Trophoblast cell (in vitro differentiated cells and primary cell): ENCODE measurements at regions not wholly inside any gene's neighbourhood (a gene's known extent, or its start where the extent isn't known, plus 50 kb on each side); places are given as distances from the start of the nearest gene placed in this dataset.
A peak's percentile ranks its signal among the peaks of the same experiment; 100 is the strongest.

Experiments used
- DNase-seq, 2 donors: peaks; one replicate each; pipeline ENCODE4 v3.0.0-alpha.2; 2016
- H2AFZ ChIP-seq: 2 replicates; pipeline ENCODE4 v1.6.1; 2013; ENCODE audit warnings: low read length, moderate library complexity, mild to moderate bottlenecking; ENCODE audit not compliant: insufficient read depth, poor library complexity
- H2AK5ac ChIP-seq: 2 replicates; pipeline ENCODE4 v1.6.1; 2013; ENCODE audit warnings: mild to moderate bottlenecking, low read length
- H2BK120ac ChIP-seq: 2 replicates; pipeline ENCODE4 v1.6.1; 2013; ENCODE audit warnings: low read length, mild to moderate bottlenecking, moderate library complexity; ENCODE audit not compliant: insufficient read depth, poor library complexity
- H2BK12ac ChIP-seq: 2 replicates; pipeline ENCODE4 v1.6.1; 2013; ENCODE audit warnings: mild to moderate bottlenecking, low read length, moderate library complexity
- H2BK5ac ChIP-seq: 2 replicates; pipeline ENCODE4 v1.6.1; 2013; ENCODE audit warnings: low read length, low read depth, moderate library complexity, mild to moderate bottlenecking; ENCODE audit not compliant: poor library complexity
- H3K14ac ChIP-seq: 2 replicates; pipeline ENCODE4 v1.6.1; 2013; ENCODE audit warnings: mild to moderate bottlenecking, low read length
- H3K18ac ChIP-seq: 2 replicates; pipeline ENCODE4 v1.6.1; 2013; ENCODE audit warnings: mild to moderate bottlenecking, low read length
- H3K23ac ChIP-seq: 2 replicates; pipeline ENCODE4 v1.6.1; 2013; ENCODE audit warnings: low read length
- H3K27ac ChIP-seq: 2 replicates; pipeline ENCODE4 v1.5.1; 2013; ENCODE audit warnings: low read depth, mild to moderate bottlenecking, inconsistent platforms, low read length, moderate library complexity
- H3K27me3 ChIP-seq: 2 replicates; pipeline ENCODE4 v1.6.1; 2013; ENCODE audit warnings: inconsistent platforms, mild to moderate bottlenecking, low read length, moderate library complexity; ENCODE audit not compliant: insufficient read depth
- H3K36me3 ChIP-seq, 2 experiments: 1 replicate in 1 of 2; 2 replicates in 1 of 2; pipeline ENCODE4 v1.6.1; 2013; ENCODE audit warnings: low read length in 2 of 2, mild to moderate bottlenecking in 2 of 2, moderate library complexity in 1 of 2; ENCODE audit not compliant: insufficient read depth in 2 of 2, control insufficient read depth in 1 of 2
- H3K4ac ChIP-seq: 2 replicates; pipeline ENCODE4 v1.6.1; 2013; ENCODE audit warnings: low read depth, mild to moderate bottlenecking, low read length, moderate library complexity
- H3K4me1 ChIP-seq, 2 experiments: 1 replicate in 1 of 2; 2 replicates in 1 of 2; pipeline ENCODE4 v1.6.1; 2013; ENCODE audit warnings: low read length in 2 of 2, mild to moderate bottlenecking in 2 of 2, moderate library complexity in 1 of 2; ENCODE audit not compliant: insufficient read depth in 2 of 2, control insufficient read depth in 1 of 2
- H3K4me2 ChIP-seq: 2 replicates; pipeline ENCODE4 v1.6.1; 2013; ENCODE audit warnings: inconsistent platforms, mild to moderate bottlenecking, low read length, moderate library complexity
- H3K4me3 ChIP-seq: 2 replicates; pipeline ENCODE4 v1.5.1; 2013; ENCODE audit warnings: mild to moderate bottlenecking, low read depth, low read length, inconsistent platforms
- H3K79me1 ChIP-seq: one replicate; pipeline ENCODE4 v1.6.1; 2013; ENCODE audit warnings: low read length
- H3K79me2 ChIP-seq: 2 replicates; pipeline ENCODE4 v1.6.1; 2013; ENCODE audit warnings: low read length, mild to moderate bottlenecking; ENCODE audit not compliant: control insufficient read depth, insufficient read depth, poor library complexity
- H3K9ac ChIP-seq: 2 replicates; pipeline ENCODE4 v1.6.1; 2013; ENCODE audit warnings: mild to moderate bottlenecking, low read length
- H3K9me3 ChIP-seq: 2 replicates; pipeline ENCODE4 v1.6.1; 2013; ENCODE audit warnings: low read depth, mild to moderate bottlenecking, control low read depth, inconsistent platforms, low read length; ENCODE audit not compliant: insufficient read depth
- H4K12ac ChIP-seq: 2 replicates; pipeline ENCODE4 v1.6.1; 2013; ENCODE audit warnings: low read depth, mild to moderate bottlenecking, low read length, moderate library complexity
- H4K8ac ChIP-seq: 2 replicates; pipeline ENCODE4 v1.6.1; 2013; ENCODE audit warnings: low read depth, mild to moderate bottlenecking, low read length, moderate library complexity
- H4K91ac ChIP-seq: one replicate; pipeline ENCODE4 v1.6.1; 2013; ENCODE audit warnings: low read depth, mild to moderate bottlenecking, low read length, moderate library complexity
- WGBS: extraction: QIAGEN DNeasy Blood & Tissue Kit; methylation state at CpG from one replicate; pipeline ENCODE4 v1.1.7; 2013; ENCODE audit warnings: missing lambda C conversion rate; ENCODE audit not compliant: insufficient read length, insufficient coverage; ENCODE audit errors: extremely low coverage; 5-methylcytosine and 5-hydroxymethylcytosine counted together

- no CpG with 5 or more reads among the region's 3 CpGs for WGBS
- H4K8ac ChIP-seq, result no peak overlapping the region
- no peak overlapping the region for H4K12ac ChIP-seq
- H2BK120ac ChIP-seq, result no peak overlapping the region
- no peak overlapping the region for H3K9ac ChIP-seq
- no peak overlapping the region for H3K14ac ChIP-seq
- no peaks in the 10 kb centered on the region for H3K27me3 ChIP-seq
- H2BK5ac ChIP-seq, result no peak overlapping the region
- H3K4me2 ChIP-seq, result no peak overlapping the region
- no peak overlapping the region for H2AK5ac ChIP-seq
- no peak overlapping the region for H3K18ac ChIP-seq
- H3K4me3 ChIP-seq, result no peak overlapping the region
- H2AFZ ChIP-seq, result no peak overlapping the region
- H4K91ac ChIP-seq, result no peak overlapping the region
- no peak overlapping the region for H2BK12ac ChIP-seq
- H3K79me1 ChIP-seq, result no peaks in the 10 kb centered on the region
- no peak for DNase-seq
- no peaks in the 10 kb centered on the region for H3K4me1 ChIP-seq
- H3K79me2 ChIP-seq, result no peaks in the 10 kb centered on the region
- H3K36me3 ChIP-seq, result no peaks in the 10 kb centered on the region
- H3K27ac ChIP-seq, result no peak overlapping the region
- H3K4ac ChIP-seq, result no peak overlapping the region
- no peaks in the 10 kb centered on the region for H3K9me3 ChIP-seq
- no peak overlapping the region for H3K23ac ChIP-seq
Observed at GRCh38 chr11:127199306-127199801, 198.8 kb upstream of the KIRREL3 start.

- H3K27ac ChIP-seq, result no peak overlapping the region
- H2BK5ac ChIP-seq, result no peak overlapping the region
- no peak overlapping the region for H3K4me2 ChIP-seq
- H2AFZ ChIP-seq, result no peak overlapping the region
- no CpG with 5 or more reads among the region's 8 CpGs for WGBS
- H3K4ac ChIP-seq, result no peak overlapping the region
- H3K79me1 ChIP-seq, result no peaks in the 10 kb centered on the region
- no peaks in the 10 kb centered on the region for H3K27me3 ChIP-seq
- H2BK12ac ChIP-seq, result no peak overlapping the region
- H3K36me3 ChIP-seq, result no peaks in the 10 kb centered on the region
- H3K18ac ChIP-seq, result no peak overlapping the region
- H2BK120ac ChIP-seq, result no peak overlapping the region
- H3K23ac ChIP-seq, result peak overlapping the region; percentile 20
- DNase-seq, result no peak
- no peak overlapping the region for H3K4me3 ChIP-seq
- H4K91ac ChIP-seq, result no peak overlapping the region
- no peak overlapping the region for H3K9ac ChIP-seq
- H4K12ac ChIP-seq, result no peak overlapping the region
- H3K14ac ChIP-seq, result no peak overlapping the region
- no peaks in the 10 kb centered on the region for H3K79me2 ChIP-seq
- no peaks in the 10 kb centered on the region for H3K9me3 ChIP-seq
- no peak overlapping the region for H2AK5ac ChIP-seq
- H3K4me1 ChIP-seq, result no peaks in the 10 kb centered on the region
- H4K8ac ChIP-seq, result no peak overlapping the region
Observed at GRCh38 chr11:127195501-127196120, 195.0 kb upstream of the KIRREL3 start.

GRCh38 chr11:127194521-127194920, 194.0 kb upstream of the KIRREL3 start:
- H3K36me3 ChIP-seq, result no peaks in the 10 kb centered on the region
- H3K9ac ChIP-seq, result no peak overlapping the region
- no peak overlapping the region for H3K23ac ChIP-seq
- no peak overlapping the region for H3K27ac ChIP-seq
- H3K4ac ChIP-seq, result no peak overlapping the region
- no peak overlapping the region for H2BK5ac ChIP-seq
- H3K9me3 ChIP-seq, result no peaks in the 10 kb centered on the region
- no peak overlapping the region for H4K91ac ChIP-seq
- no peak overlapping the region for H2AK5ac ChIP-seq
- no peak overlapping the region for H4K12ac ChIP-seq
- no peak overlapping the region for H2AFZ ChIP-seq
- H3K4me1 ChIP-seq, result no peaks in the 10 kb centered on the region
- WGBS, result no CpG with 5 or more reads among the region's 7 CpGs
- no peak overlapping the region for H3K14ac ChIP-seq
- H3K4me2 ChIP-seq, result no peak overlapping the region
- no peak overlapping the region for H2BK12ac ChIP-seq
- no peaks in the 10 kb centered on the region for H3K27me3 ChIP-seq
- DNase-seq, result no peak
- H3K4me3 ChIP-seq, result no peak overlapping the region
- no peak overlapping the region for H2BK120ac ChIP-seq
- H3K79me1 ChIP-seq, result no peaks in the 10 kb centered on the region
- H3K79me2 ChIP-seq, result no peaks in the 10 kb centered on the region
- H4K8ac ChIP-seq, result no peak overlapping the region
- H3K18ac ChIP-seq, result no peak overlapping the region

- no peaks in the 10 kb centered on the region for H3K79me1 ChIP-seq
- H2AFZ ChIP-seq, result no peak overlapping the region
- no peak overlapping the region for H2BK5ac ChIP-seq
- no peaks in the 10 kb centered on the region for H3K79me2 ChIP-seq
- H3K4me2 ChIP-seq, result no peak overlapping the region
- H3K14ac ChIP-seq, result no peak overlapping the region
- no peak overlapping the region for H2BK12ac ChIP-seq
- no peak for DNase-seq
- H3K36me3 ChIP-seq, result no peaks in the 10 kb centered on the region
- no peak overlapping the region for H2AK5ac ChIP-seq
- no peaks in the 10 kb centered on the region for H3K27me3 ChIP-seq
- H3K4me1 ChIP-seq, result no peaks in the 10 kb centered on the region
- H3K18ac ChIP-seq, result no peak overlapping the region
- WGBS, result no CpG with 5 or more reads among the region's 3 CpGs
- H3K27ac ChIP-seq, result no peak overlapping the region
- H4K8ac ChIP-seq, result no peak overlapping the region
- no peak overlapping the region for H3K23ac ChIP-seq
- no peak overlapping the region for H3K4me3 ChIP-seq
- no peak overlapping the region for H2BK120ac ChIP-seq
- no peak overlapping the region for H4K91ac ChIP-seq
- H3K9ac ChIP-seq, result no peak overlapping the region
- no peak overlapping the region for H3K4ac ChIP-seq
- no peaks in the 10 kb centered on the region for H3K9me3 ChIP-seq
- H4K12ac ChIP-seq, result no peak overlapping the region
Observed at GRCh38 chr11:127193950-127194349, 193.4 kb upstream of the KIRREL3 start.
